ENCODE measurements at regions not wholly inside any gene's neighbourhood (a gene's known extent, or its start where the extent isn't known, plus 50 kb on each side); places are given as distances from the start of the nearest gene placed in this dataset.

- in situ Hi-C loops (cut with HindIII; ENCODE audit: low sequenced_read_pairs) = no loop called here
- DNase-seq (ENCODE audit: low read depth, low spot score) = no peak
- TF ChIP-seq, protein P1, sequence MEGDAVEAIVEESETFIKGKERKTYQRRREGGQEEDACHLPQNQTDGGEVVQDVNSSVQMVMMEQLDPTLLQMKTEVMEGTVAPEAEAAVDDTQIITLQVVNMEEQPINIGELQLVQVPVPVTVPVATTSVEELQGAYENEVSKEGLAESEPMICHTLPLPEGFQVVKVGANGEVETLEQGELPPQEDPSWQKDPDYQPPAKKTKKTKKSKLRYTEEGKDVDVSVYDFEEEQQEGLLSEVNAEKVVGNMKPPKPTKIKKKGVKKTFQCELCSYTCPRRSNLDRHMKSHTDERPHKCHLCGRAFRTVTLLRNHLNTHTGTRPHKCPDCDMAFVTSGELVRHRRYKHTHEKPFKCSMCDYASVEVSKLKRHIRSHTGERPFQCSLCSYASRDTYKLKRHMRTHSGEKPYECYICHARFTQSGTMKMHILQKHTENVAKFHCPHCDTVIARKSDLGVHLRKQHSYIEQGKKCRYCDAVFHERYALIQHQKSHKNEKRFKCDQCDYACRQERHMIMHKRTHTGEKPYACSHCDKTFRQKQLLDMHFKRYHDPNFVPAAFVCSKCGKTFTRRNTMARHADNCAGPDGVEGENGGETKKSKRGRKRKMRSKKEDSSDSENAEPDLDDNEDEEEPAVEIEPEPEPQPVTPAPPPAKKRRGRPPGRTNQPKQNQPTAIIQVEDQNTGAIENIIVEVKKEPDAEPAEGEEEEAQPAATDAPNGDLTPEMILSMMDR (IDR thresholded peaks at IDR 0.05; ENCODE audit: low read depth, low read length) = no peak
- no peak overlapping the region for H3K4me3 ChIP-seq (ENCODE audit: low read depth, low read length)
These were observed 151.9 kb upstream of the GLRA2 start for GRCh38 chrX:14377427-14377826.

GRCh38 chrX:14363728-14364127 lies 165.6 kb upstream of the GLRA2 start:
- in situ Hi-C loops (cut with HindIII; ENCODE audit: low sequenced_read_pairs) = no loop called here
- DNase-seq (ENCODE audit: low read depth, low spot score) = no peak
- TF ChIP-seq, protein P1 (IDR thresholded peaks at IDR 0.05; ENCODE audit: low read depth, low read length) = no peak
- H3K4me3 ChIP-seq (ENCODE audit: low read depth, low read length) = no peak overlapping the region

DNA sequence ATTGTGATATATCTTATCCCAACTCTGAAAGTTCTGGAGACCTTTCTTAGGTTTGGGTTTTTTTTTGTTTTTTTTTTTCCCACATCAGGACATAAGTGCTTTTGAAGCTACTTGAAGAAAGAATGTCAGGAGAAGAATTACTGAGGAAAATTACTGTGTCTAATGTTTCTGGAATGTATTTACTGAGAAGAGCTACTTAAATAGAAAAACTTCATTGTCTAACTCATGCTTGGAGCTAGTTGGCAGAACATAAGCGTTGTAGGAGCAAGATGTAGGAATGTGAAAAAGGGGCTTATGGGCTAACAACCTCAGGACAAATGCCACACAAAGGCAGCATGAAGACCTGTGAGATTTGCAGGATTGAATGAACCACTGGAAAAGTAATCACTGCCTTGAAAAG lies 166.6 kb upstream of the GLRA2 start:
- in situ Hi-C loops (cut with HindIII; ENCODE audit: low sequenced_read_pairs) = no loop called here
- no peak overlapping the region for H3K4me3 ChIP-seq (ENCODE audit: low read depth, low read length)
- peak; percentile 58 for DNase-seq (ENCODE audit: low read depth, low spot score)
- TF ChIP-seq, protein P1 (IDR thresholded peaks at IDR 0.05; ENCODE audit: low read depth, low read length) = no peak

GRCh38 chrX:14361435-14361834 lies 167.9 kb upstream of the GLRA2 start:
- no peak overlapping the region for H3K4me3 ChIP-seq (ENCODE audit: low read depth, low read length)
- in situ Hi-C loops (cut with HindIII; ENCODE audit: low sequenced_read_pairs) = no loop called here
- TF ChIP-seq, protein P1 (IDR thresholded peaks at IDR 0.05; ENCODE audit: low read depth, low read length) = no peak
- no peak for DNase-seq (ENCODE audit: low read depth, low spot score)

GRCh38 chrX:14359727-14360126 lies 169.6 kb upstream of the GLRA2 start:
- in situ Hi-C loops (cut with HindIII; ENCODE audit: low sequenced_read_pairs) = no loop called here
- TF ChIP-seq, protein P1 (IDR thresholded peaks at IDR 0.05; ENCODE audit: low read depth, low read length) = no peak
- H3K4me3 ChIP-seq (ENCODE audit: low read depth, low read length) = no peak overlapping the region
- no peak for DNase-seq (ENCODE audit: low read depth, low spot score)

DNA sequence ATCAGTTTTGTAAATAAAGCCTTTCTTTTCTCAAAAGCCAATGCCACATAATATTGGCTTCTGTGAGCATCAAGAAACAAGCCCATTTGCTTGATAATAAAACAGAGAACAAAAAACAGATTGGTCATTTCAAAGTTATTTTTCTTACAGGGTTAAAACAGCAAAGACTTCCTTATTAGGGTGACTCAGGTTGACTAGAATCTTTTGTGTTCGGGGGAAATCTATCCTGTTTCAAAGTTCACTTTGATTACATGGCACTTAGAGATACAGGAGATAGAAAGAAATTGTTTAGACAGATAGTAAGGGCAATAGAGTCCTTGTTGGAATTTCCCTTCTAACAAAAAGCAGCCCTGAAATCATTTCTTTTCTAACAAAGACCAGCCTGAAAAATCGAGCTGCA lies 170.0 kb upstream of the GLRA2 start:
- in situ Hi-C loops (cut with HindIII; ENCODE audit: low sequenced_read_pairs) = no loop called here
- TF ChIP-seq, protein P1 (IDR thresholded peaks at IDR 0.05; ENCODE audit: low read depth, low read length) = no peak
- no peak overlapping the region for H3K4me3 ChIP-seq (ENCODE audit: low read depth, low read length)
- no peak for DNase-seq (ENCODE audit: low read depth, low spot score)

GRCh38 chrX:14357314-14357713 lies 172.0 kb upstream of the GLRA2 start:
- in situ Hi-C loops (cut with HindIII; ENCODE audit: low sequenced_read_pairs) = no loop called here
- TF ChIP-seq, protein P1 (IDR thresholded peaks at IDR 0.05; ENCODE audit: low read depth, low read length) = no peak
- no peak for DNase-seq (ENCODE audit: low read depth, low spot score)
- H3K4me3 ChIP-seq (ENCODE audit: low read depth, low read length) = no peak overlapping the region

Measured in astrocyte of the spinal cord (primary cell).